ENCODE measurements at regions not wholly inside any gene's neighbourhood (a gene's known extent, or its start where the extent isn't known, plus 50 kb on each side); places are given as distances from the start of the nearest gene placed in this dataset.

GRCh38 chr4:112857461-112857860 lies 192.0 kb upstream of the ANK2 start:
- TF ChIP-seq ZNF274 (IDR thresholded peaks at IDR 0.05; ENCODE audit: low read depth, low read length) (no peak), YY1 (IDR thresholded peaks at IDR 0.05; ENCODE audit: insufficient read depth, insufficient read length) (no peak)
